ENCODE measurements at regions not wholly inside any gene's neighbourhood (a gene's known extent, or its start where the extent isn't known, plus 50 kb on each side); places are given as distances from the start of the nearest gene placed in this dataset.

- TF ChIP-seq CTCF (IDR thresholded peaks at IDR 0.05) (no peak), POLR2A (IDR thresholded peaks at IDR 0.05; ENCODE audit: low read depth) (no peak)
Measured at GRCh38 chr1:95716550-95716949, 482.5 kb downstream of the RWDD3 start.
